IPS-18c (cell line): ENCODE measurements at regions not wholly inside any gene's neighbourhood (a gene's known extent, or its start where the extent isn't known, plus 50 kb on each side); places are given as distances from the start of the nearest gene placed in this dataset.
"Not testable (repeated sequence)": the region's sequence is repeated elsewhere in the genome, so short reads cannot be mapped to it uniquely, and the experiment has no call there.

Source experiments
- H3K4me3 ChIP-seq: 2 replicates; pipeline ENCODE4 v1.7.0; 2013; ENCODE audit warnings: low read depth, mild to moderate bottlenecking, low read length, moderate library complexity; ENCODE audit not compliant: insufficient read depth
- H3K9me3 ChIP-seq: one replicate; pipeline ENCODE4 v1.6.1; 2013; ENCODE audit warnings: mild to moderate bottlenecking, low read length, moderate library complexity; ENCODE audit not compliant: control insufficient read depth, insufficient read depth

DNA sequence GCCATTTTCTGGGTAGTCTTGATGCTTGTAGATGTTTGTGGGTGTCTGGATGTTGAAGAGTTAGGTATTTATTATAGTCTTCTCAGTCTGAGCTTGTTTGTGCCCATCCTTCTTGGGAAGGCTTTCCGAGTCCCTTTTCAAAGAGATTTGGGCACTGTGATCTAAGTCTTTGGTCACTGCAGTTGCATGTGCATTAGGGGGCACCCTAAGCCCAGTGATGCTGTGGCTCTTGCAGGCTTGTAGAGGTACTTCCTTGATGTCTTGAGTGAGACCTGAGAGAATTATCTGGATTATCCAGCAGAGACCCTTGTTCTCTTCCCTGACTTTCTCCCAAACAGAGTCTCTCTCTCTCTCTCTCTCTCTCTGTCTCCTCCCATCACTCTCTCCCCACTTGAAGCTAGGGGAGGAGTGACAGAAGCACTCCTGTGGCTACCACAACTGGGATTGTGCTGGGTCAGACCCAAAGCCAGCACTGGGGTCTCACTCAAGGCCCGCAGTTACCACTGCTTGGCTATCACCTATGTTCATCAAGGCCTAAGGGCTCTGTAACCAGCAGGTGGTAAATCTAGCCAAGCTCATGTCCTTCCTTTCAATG, 68.5 kb downstream of the TMCO5A start:
- no peak overlapping the region for H3K4me3 ChIP-seq
- H3K9me3 ChIP-seq = no peaks in the 10 kb centered on the region

DNA sequence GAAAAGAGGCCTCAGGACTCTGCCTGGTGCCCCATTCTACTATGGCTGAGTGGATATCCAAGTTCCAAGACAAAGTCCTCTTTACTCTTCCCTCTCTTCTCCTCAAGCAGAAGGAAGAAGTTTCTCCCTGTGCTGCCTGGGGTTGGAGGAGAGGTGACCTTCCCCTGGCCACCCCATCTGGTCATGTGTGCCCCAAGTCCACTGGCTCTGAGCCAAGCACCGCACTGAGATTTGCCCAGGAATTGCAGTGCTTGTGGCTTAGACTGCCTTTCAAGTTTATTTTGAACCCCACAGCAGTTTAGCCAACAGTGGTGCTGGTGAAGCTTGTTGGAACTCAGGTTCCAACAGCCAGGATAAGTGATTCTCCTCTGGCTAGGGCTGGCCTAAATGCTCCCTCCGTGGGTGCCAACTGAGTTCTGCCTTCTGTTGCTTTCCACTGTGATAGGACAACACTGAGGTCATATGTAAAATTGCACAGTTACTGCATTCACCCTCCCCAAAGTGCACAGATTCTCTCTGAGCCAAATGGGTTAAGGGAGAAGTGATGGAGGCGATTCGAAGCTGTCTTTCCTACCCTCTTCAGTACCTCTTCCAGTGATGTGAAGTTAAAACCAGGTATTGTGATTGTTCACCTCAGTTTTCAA, 69.9 kb downstream of the TMCO5A start:
- no peaks in the 10 kb centered on the region for H3K9me3 ChIP-seq

DNA sequence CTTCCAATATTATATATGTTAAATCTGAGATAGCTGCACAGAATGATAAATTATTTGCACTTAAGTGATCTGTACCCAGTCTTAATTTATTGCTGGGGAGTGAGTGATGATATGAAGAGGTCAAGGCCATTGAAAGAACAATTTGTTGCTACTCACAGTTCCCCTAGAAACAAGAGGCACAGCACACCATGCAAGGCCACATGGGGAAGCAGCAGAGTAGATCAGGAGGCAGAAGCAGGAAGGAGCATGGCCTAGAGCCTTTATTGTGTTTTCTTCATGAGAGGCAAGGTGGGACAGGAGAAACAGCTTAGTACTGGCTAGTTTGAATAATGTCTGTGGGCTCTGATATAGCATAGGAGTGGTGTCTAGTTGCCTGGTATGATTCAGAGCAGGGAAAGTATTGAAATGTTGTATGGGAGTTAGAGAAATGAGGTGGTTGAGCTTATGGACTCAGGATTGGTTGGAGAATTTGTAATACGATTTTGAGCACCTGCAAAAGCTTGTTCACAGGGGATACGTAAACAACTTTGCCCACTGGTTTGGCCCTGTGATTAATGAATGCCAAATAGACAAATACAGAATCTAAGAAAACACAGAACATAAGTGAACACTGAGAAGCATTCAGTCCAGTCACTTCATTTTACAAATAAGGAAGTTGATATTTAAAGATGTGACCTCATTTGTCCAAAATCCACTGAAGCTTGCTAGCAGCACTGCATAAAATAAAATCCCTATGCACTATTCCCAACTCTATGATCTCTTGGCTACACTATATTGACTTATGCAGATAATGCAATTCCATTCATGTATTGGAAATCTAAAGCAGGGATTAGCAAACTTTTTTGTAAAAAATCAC, 71.7 kb downstream of the TMCO5A start:
- Histone ChIP-seq H3K4me3 (no peak overlapping the region), H3K9me3 (no peaks in the 10 kb centered on the region)

More for the DNA sequence above, 69.9 kb downstream of the TMCO5A start:
- no peak overlapping the region for H3K4me3 ChIP-seq

DNA sequence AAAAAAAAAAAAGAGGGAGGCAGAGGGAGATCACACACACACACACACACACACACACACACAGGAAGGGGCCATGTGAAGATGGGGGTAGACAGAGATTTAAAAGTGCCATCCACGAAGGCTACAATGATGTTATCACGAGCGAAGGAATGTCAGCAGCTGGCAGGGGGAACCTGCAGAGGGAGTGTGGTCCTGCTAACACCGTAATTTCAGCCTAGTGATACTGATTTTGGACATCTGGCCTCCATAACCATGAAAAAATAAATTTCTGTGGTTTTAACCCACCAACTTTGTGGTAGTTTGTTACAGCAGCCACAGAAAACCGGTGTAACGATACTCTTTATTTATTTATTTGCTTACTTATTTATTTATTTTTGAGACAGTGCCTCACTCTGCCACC, 76.0 kb downstream of the TMCO5A start:
- Histone ChIP-seq H3K9me3 (no peaks in the 10 kb centered on the region), H3K4me3 (no peak overlapping the region)

DNA sequence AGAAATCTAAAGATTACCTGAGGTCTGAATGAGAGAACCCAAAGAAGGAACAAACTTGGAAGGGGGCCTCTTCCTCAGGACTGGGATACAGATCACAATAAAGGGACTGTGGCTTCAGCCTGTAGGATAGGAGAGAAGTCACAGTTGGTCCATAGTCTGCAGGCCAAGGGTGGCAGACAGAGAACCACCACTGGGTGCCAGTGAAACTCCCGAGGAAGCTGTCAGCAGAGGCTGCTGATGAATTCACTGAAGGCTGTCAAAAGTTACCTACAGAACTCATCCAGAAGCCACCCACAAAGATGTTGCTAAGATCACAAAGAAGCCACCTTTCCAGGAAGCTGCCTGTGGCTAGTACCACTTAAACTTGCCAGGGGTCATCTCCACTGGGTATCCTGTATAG, 78.5 kb downstream of the TMCO5A start:
- H3K4me3 ChIP-seq = no peak overlapping the region
- H3K9me3 ChIP-seq = no peaks in the 10 kb centered on the region

DNA sequence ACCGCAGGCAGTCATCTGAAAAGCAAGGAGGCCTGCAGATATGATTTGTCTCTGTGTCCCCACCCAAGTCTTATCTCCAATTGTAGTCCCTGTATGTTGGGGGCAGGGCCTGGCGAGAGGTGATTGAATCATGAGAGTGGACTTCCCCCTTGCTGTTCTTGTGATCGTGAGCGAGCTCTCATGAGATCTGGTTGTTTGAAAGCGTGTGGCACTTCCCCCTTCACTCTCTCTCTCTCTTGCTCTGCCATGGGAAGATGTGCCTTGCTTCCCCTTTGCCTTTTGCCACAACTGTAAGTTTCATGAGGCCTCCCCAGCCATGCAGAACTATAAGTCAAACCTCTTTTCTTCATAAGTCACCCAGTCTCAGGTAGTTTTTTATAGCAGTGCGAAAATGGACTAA, 83.3 kb downstream of the TMCO5A start:
- Histone ChIP-seq H3K9me3 (no peaks in the 10 kb centered on the region), H3K4me3 (no peak overlapping the region)

DNA sequence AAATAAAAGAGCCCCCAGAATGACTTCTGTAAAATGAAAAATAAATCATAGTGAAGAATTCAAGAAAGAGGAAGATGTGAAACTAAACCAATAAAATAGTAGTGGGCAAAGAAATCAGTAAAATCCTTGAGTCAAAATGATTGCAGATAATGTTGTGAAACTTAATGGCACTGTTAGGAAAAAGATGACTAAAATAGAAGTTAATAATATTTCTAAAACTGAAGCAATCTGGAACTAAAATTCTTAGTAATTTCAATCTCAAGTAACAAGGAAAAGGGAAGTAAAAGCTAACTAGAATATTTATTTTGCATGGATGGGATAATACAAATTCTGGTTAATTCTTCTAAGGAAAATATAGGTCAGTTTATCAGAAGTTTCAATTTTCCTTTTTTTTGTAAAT, 84.6 kb downstream of the TMCO5A start:
- no peaks in the 10 kb centered on the region for H3K9me3 ChIP-seq

DNA sequence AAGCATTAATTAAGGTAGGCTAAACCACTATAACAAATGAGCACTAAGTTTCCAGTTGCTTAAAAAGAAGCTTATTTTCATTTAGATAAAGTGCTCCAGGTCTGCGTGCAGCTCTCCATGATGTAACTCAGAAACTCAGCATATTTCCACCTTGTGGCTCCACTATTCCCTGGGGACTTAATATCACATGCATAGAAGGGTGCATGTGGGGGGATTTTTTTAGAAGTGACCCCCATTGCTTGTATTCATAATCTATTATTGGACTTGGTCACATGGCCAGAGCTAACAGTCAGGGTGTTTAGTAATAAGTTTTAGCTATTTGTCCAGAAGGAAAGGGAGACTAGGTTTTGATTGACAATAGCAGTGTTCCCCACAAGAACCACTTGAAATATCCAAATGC, 86.8 kb downstream of the TMCO5A start:
- H3K9me3 ChIP-seq = no peaks in the 10 kb centered on the region
- H3K4me3 ChIP-seq = no peak overlapping the region

More for the DNA sequence above, 84.6 kb downstream of the TMCO5A start:
- no peak overlapping the region for H3K4me3 ChIP-seq

DNA sequence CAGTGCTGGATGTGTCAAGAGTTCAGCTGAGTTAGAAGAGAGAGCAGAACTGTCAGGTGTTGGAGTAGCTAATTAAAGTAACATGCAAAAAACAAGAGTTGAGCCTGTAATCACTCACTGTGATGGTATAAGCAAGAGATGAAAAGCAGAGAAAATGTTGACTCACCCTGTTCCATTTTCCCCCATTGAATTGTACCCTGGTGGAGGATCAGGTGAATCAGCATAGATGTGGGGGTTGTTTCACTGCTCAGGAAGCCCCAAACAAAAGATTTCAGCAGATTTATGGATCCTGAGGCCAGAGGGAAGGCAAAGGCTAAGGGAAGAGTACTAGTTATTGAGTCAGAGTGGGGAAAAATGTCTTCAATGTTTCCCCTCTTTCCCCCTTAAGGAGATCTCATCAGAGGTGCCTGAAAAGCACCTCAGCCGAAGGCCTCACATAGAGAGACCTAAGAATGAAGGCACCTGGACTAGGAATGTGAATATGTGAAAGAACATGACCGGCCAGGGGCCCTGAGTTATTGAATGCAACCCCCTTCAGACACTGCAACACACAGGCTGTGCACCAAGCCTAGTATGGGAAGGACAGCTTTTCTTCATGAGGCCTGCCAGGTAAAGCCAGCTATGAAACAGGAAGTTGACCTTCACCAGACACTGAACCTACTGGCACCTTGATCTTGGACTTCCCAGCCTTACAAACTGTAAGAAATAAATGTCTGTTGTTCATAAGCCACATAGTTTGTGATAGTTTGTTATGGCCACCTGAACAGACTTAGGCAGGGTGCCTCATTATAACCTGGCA, 90.1 kb downstream of the TMCO5A start:
- Histone ChIP-seq H3K9me3 (no peaks in the 10 kb centered on the region), H3K4me3 (no peak overlapping the region)

DNA sequence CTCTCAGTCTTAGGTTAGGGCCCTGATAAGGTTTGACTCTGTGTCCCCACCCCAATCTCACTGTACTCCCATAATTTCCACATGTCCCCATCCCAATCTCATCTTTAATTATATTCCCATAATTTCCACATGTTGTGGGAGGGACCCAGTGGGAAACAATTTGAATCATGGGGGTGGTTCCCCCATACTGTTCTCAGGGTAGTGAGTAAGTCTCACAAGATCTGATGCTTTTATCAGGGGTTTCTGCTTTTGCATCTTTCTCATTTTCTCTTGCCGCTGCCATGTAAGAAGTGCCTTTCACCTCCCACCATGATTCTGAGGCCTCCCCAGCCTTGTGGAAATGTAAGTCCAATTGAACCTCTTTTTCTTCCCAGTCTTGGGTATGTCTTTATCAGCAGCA, 91.2 kb downstream of the TMCO5A start:
- not testable (repeated sequence) for H3K9me3 ChIP-seq, H3K4me3 ChIP-seq

DNA sequence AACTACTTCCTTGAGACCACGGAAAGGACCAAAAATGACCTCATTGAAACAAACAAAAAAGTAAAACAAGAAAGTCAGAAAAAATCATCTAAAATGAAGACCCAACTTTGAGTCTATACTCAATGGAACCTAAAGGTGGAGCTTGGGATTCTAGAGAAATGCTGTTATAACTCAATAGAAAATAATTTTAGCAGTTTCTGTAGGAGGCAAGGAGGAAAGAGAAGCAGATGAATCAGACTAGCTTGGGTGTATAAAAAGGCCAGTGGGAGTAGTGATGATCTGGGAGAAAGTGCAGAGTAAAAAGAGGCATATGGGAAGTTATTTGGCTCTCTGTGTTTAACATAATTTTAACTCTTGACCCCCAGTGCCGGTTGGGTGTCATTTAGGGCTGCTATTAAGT, 94.4 kb downstream of the TMCO5A start:
- Histone ChIP-seq H3K4me3 (no peak overlapping the region), H3K9me3 (no peaks in the 10 kb centered on the region)

DNA sequence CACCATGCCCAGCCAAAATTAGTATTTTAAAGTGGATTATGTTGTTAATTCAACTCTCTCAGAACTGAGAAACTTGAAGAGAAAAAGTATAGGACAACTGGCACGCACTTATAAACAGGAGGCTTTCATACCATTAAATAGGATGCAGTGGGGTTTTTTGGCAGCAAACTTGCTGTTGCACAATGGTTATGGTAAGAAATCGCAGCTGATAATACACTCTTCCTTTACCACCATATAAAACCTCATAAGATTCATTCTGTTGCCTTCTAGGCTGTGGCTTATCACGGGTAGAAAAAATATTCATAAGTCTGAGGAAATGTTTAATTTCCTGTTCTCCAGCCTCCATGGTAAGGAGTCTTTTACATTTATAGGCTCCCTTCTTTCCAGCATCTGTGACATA, 95.3 kb downstream of the TMCO5A start:
- H3K4me3 ChIP-seq = no peak overlapping the region
- H3K9me3 ChIP-seq = no peaks in the 10 kb centered on the region

DNA sequence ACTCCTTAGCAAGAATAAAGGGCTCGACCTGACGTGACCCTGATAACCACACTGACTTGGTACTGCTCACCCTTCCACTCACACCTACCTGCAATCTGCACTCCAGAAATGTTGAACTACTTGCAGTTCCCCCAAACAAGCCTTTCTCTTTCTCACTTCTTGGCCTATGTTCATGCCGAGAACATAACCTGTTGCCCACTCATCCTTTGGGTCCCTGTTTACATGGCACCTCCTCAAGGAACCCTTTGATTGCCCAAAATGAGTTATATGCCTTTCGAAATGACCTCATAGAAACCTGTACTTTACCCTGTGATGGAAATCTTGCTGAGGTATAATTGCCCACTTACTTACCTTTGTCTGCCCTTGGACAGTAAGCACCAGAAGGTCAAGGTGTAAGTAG, 96.2 kb downstream of the TMCO5A start:
- H3K4me3 ChIP-seq = no peak overlapping the region
- H3K9me3 ChIP-seq = no peaks in the 10 kb centered on the region

DNA sequence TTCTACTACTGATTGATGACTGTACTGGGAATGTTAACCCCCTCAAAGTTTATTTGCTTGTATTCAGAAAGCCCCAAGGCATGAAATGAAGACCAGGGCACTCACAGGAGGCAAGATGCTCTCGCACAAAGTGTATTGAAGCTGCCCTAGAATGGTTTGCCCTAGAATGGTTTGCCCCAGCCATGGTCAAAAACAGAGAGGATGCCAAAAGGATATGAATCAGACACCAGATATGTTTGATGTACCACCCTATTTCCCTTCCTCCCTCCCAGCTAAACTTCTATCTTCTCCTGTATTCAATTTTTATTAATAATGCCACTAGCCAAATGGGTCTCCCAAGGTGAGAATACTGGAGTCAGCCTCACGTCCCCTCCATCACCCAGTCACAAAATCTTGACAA, 101.3 kb downstream of the TMCO5A start:
- Histone ChIP-seq H3K9me3 (no peaks in the 10 kb centered on the region), H3K4me3 (no peak overlapping the region)

DNA sequence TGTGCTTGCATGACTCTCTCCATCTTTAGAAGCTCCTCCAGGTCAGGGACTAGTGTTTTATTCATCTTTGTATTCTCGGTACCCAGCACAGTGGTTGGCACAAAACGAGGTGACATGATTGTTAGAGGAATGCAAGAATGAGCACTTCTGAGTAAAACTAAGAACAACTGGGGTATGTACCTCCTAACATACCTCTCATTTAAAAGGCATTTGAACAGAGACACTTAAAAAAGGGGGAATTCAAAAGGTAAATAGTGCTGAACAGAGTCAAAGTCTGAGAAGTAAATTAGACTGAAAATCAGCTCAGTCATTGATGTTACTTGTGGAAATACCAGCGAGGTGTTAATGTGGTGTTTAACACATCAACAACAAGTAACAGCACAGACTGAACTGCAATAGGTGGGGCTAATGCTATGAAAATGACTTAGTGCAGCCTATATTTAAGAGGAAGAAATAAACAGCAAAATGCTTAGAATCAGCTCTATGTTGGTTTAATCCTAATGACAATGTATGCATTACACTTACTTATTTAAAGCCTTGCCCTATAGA, 102.4 kb downstream of the TMCO5A start:
- H3K9me3 ChIP-seq = no peaks in the 10 kb centered on the region
- H3K4me3 ChIP-seq = no peak overlapping the region

DNA sequence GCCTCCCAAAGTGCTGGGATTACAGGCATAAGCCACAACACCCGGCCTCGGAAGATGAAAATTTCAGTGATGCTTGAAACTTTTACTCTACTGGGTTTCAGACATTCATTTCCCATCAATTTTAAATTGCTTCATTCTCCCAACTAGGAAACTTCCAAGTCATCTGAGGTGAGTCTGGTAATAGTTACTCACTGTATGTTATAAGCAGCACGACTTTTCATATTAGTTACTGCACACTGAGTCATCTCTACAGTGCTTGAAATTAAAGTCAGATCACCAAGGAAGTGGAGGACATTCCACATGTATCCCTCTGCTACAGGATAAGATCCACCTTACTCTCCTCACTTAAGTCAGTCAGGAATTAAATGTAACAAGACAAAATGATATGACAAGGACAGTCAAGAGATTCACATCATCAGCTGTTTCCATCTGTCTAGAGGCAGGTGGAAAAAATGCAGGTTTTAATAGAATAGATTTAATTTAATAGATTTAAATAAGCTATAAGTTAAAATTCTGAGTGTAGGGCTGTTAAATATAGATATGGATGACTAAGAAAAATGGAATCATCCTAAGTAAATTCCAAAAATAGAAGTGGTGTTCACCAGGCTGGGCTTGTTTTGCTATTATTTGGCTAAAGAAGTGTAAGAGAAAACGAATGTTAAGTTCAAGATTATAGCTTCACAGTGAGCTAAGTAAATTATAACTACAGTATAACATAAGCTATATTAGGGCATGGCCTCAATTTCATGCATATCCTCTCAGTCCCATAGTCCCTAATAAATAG, 104.4 kb downstream of the TMCO5A start:
- no peak overlapping the region for H3K4me3 ChIP-seq
- no peaks in the 10 kb centered on the region for H3K9me3 ChIP-seq

DNA sequence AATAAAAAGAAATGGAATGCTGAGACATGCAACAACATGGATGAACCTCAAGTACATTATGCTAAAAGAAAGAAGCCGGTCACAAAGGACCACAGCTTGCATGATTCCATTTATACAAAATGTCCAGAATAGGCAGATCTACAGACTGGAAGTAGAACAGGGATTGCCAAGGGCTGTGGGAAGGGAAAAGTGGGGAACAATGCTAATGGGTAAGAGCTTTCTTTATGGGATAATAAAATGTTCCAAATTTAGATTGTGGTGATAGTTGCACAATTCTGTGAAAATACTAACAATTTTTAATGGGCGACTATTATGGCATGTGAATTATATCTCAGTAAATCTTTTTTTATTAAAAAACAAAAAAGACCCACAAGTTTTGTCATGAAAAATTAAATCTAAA, 106.2 kb downstream of the TMCO5A start:
- H3K4me3 ChIP-seq = no peak overlapping the region
- H3K9me3 ChIP-seq = no peaks in the 10 kb centered on the region
